ENCODE measurements at regions not wholly inside any gene's neighbourhood (a gene's known extent, or its start where the extent isn't known, plus 50 kb on each side); places are given as distances from the start of the nearest gene placed in this dataset.
"Not testable (repeated sequence)": the region's sequence is repeated elsewhere in the genome, so short reads cannot be mapped to it uniquely, and the experiment has no call there.

DNA sequence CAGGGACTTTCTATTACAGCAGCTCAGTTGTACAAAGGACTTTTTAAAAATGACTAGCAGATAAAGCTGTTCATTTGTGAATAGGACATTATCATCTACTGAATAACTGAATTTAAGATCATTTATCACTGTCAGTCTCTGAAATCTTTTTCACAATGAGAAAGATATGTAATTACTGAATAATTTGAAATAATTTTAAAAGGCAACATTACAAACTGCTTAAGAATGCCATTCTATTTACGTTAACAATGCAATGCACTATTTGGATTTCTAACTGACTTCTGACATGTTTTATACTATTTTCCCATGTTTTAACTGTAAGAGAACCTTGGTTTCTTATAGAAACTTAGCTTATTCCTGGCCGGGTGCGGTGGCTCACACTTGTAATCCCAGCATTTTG, 2033.0 kb upstream of the PCDH20 start:
- no peak for DNase-seq
- no peaks in the 10 kb centered on the region for H3K4me1 ChIP-seq
- H3K4me3 ChIP-seq (ENCODE audit: low read depth, low read length): no peak overlapping the region
- H3K9me3 ChIP-seq: no peaks in the 10 kb centered on the region
- no peaks in the 10 kb centered on the region for H3K36me3 ChIP-seq
- no peaks in the 10 kb centered on the region for H3K27me3 ChIP-seq
- TF ChIP-seq, protein P1, sequence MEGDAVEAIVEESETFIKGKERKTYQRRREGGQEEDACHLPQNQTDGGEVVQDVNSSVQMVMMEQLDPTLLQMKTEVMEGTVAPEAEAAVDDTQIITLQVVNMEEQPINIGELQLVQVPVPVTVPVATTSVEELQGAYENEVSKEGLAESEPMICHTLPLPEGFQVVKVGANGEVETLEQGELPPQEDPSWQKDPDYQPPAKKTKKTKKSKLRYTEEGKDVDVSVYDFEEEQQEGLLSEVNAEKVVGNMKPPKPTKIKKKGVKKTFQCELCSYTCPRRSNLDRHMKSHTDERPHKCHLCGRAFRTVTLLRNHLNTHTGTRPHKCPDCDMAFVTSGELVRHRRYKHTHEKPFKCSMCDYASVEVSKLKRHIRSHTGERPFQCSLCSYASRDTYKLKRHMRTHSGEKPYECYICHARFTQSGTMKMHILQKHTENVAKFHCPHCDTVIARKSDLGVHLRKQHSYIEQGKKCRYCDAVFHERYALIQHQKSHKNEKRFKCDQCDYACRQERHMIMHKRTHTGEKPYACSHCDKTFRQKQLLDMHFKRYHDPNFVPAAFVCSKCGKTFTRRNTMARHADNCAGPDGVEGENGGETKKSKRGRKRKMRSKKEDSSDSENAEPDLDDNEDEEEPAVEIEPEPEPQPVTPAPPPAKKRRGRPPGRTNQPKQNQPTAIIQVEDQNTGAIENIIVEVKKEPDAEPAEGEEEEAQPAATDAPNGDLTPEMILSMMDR (IDR thresholded peaks at IDR 0.05; ENCODE audit: low read depth, low read length): no peak

DNA sequence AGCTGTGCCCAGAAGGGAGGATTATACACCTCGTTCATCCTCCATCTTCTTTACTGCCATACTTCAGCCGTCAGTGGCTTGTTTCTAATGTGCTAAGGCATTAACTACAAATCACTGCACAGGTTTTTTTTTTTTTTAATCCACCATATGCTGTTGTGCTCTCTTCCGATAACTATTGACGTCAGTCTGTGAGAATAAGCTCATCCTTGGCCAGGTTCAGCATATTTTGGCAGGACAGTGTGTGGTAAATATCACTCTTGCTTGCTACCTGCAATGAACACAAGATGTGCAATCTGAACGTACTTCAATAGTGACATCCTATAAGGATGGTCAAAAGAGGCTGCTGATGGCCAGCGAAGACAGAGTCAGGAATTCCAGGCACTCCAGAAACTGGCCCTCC, 2030.7 kb upstream of the PCDH20 start:
- no peaks in the 10 kb centered on the region for H3K4me1 ChIP-seq
- no peak overlapping the region for H3K4me3 ChIP-seq (ENCODE audit: low read depth, low read length)
- TF ChIP-seq, protein P1 (IDR thresholded peaks at IDR 0.05; ENCODE audit: low read depth, low read length): no peak
- no peak for DNase-seq
- H3K27me3 ChIP-seq: no peaks in the 10 kb centered on the region
- no peaks in the 10 kb centered on the region for H3K9me3 ChIP-seq
- H3K36me3 ChIP-seq: no peaks in the 10 kb centered on the region

DNA sequence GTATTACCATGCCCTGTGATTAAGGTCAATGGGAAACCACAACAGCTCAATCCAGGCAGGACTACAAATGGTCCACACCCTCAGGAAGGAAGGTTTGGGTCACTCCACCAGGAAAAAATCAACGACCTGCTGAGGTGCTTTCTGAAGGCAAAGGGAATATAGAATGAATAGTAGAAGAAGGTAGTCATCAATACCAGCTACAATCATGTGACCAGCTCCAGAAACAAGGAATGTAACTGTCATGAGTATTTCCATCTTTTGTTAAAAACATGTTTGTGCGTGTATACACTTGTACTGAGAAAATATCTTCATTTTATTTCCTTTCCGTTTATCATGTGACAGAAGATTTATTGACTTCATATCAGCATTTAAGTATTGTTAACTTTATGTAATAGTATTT, 2028.6 kb upstream of the PCDH20 start:
- H3K36me3 ChIP-seq; H3K9me3 ChIP-seq; H3K27me3 ChIP-seq; H3K4me3 ChIP-seq (ENCODE audit: low read depth, low read length); DNase-seq; H3K4me1 ChIP-seq: not testable (repeated sequence)

DNA sequence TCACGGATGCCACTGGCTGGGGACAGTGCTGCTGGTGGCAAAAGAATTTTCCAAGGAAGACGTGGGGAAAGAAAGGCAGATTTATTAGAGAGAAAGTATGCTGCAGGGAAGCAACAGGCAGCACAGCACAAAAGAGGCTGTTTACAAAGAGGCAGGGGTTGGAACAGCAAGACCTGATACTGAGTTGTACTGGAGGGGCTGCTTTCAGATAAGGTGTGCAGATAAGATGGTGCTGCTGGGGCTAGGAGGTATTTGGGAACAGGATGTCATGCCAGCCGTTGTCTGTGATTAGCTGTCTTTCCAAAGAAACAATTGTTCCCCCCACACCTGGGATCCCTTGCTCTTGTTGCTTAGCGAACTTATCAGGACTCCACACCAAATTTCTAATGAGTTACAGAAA, 2023.3 kb upstream of the PCDH20 start:
- Histone ChIP-seq H3K36me3 (no peaks in the 10 kb centered on the region), H3K4me3 (ENCODE audit: low read depth, low read length) (no peak overlapping the region), H3K9me3 (no peaks in the 10 kb centered on the region), H3K4me1 (no peaks in the 10 kb centered on the region), H3K27me3 (no peaks in the 10 kb centered on the region)
- TF ChIP-seq, protein P1 (IDR thresholded peaks at IDR 0.05; ENCODE audit: low read depth, low read length): no peak
- DNase-seq: no peak

DNA sequence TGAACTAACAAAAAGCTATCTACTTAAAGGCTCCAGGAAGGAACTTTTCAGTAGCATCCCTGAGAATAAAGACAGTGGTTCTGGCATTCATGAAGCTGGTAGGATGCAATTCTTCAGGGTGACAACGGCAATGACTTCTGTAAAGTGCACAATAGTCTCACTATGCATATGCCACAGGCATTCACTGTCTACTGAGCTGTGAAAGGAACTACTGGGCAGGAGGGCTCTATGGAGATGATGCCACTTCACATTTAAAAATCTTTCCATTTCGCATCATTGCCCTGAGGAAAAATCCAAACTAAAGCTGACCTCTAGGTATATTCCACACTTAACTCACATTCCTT, 2020.6 kb upstream of the PCDH20 start:
- Histone ChIP-seq H3K9me3 (no peaks in the 10 kb centered on the region), H3K4me1 (no peaks in the 10 kb centered on the region)
- DNase-seq: no peak

DNA sequence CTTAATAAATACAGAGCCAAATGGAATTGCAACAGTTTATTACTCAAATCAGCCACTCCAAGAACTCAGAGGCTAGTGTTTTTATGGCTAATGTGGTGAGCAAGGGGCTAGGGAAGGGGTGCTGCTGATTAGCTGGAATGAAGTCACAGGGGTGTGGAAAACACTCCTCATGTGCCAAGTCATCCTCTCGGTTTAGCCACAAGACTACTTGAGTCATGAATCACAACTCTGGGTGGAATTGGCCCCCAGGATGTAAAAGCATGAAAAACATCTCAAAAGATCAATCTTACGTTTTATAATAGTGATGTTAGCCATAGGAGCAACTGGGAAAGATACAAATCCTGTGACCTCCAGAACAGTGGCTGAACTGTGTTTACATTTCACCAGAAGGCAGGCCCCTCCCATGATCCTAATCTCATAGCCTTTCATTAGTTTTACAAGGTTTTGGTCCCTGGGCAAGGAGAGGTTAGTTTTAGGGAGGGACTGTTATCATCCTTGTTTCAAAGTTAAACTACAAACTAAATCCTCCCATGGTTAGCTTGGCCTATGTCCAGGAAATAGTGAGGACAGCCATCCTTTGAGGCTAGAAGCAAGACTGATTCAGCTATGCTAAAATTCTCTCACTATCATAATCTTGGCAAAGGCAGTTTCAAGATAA, 2020.1 kb upstream of the PCDH20 start:
- DNase-seq: no peak
- Histone ChIP-seq H3K9me3 (no peaks in the 10 kb centered on the region), H3K4me3 (ENCODE audit: low read depth, low read length) (no peak overlapping the region), H3K27me3 (no peaks in the 10 kb centered on the region), H3K36me3 (no peaks in the 10 kb centered on the region), H3K4me1 (no peaks in the 10 kb centered on the region)
- TF ChIP-seq, protein P1 (IDR thresholded peaks at IDR 0.05; ENCODE audit: low read depth, low read length): no peak

More for the DNA sequence above, 2020.6 kb upstream of the PCDH20 start:
- no peaks in the 10 kb centered on the region for H3K27me3 ChIP-seq
- H3K4me3 ChIP-seq (ENCODE audit: low read depth, low read length): no peak overlapping the region
- H3K36me3 ChIP-seq: no peaks in the 10 kb centered on the region
- TF ChIP-seq, protein P1 (IDR thresholded peaks at IDR 0.05; ENCODE audit: low read depth, low read length): no peak

Data from BE2C (cell line).